ENCODE measurements at regions not wholly inside any gene's neighbourhood (a gene's known extent, or its start where the extent isn't known, plus 50 kb on each side); places are given as distances from the start of the nearest gene placed in this dataset.

- TF ChIP-seq CTCF (IDR thresholded peaks at IDR 0.05) (no peak), POLR2A (IDR thresholded peaks at IDR 0.05) (no peak)
Observed at GRCh38 chr2:240200230-240201051, 60.0 kb upstream of the OTOS start.
